Stimulated activated naive CD8-positive, alpha-beta T cell treated with anti-CD3 and anti-CD28 coated beads, Interleukin-15, Interleukin-2, amounts not matched to agents 100 U/mL and 50 U/mL, for 24 hours (primary cell): ENCODE measurements at regions not wholly inside any gene's neighbourhood (a gene's known extent, or its start where the extent isn't known, plus 50 kb on each side); places are given as distances from the start of the nearest gene placed in this dataset.
"Not testable (repeated sequence)": the region's sequence is repeated elsewhere in the genome, so short reads cannot be mapped to it uniquely, and the experiment has no call there.

Experiments used
- ATAC-seq: fragments of 150-1000 bp; cut with Tn5 transposase; one replicate; pipeline ENCODE4 v1.10.0; 2021
- DNase-seq: peaks from one replicate; pipeline ENCODE4 v3.0.0; 2021

GRCh38 chr15:67918205-67918861 lies 78.5 kb upstream of the RNU6-1 start:
- no peak for DNase-seq
- no peak for ATAC-seq

DNA sequence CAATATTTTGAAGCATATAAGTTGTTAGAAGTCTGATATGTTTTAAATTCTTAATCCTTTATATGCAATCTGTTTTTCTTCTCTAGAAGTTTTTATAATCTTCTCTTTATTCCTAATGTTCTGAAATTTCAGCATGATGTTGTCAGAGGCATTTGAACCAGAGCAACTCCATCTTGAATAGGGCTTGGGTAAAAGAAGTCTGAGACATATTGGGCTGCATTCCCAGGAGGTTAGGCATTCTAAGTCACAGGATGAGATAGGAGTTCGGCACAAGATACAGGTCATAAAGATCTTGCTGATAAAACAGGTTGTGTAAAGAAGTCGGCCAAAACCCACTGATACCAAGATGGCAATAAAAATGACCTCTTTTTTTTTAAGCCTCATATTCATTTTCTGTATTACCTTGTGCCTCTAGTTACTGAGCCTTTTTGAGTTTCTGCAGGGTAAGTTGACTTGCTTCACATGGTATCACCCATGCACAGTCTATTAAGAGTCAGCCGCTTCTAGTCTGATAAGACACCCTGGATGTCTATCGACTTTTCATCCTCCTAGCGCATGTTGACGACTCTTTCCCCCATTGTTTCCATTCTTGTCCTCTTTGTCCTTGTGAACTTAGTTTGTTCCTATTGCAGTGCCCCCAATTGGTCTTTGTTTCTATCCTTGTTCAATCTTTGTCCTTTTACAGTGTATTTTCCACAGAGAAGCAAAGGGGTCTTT lies 80.8 kb upstream of the RNU6-1 start:
- no peak for DNase-seq

DNA sequence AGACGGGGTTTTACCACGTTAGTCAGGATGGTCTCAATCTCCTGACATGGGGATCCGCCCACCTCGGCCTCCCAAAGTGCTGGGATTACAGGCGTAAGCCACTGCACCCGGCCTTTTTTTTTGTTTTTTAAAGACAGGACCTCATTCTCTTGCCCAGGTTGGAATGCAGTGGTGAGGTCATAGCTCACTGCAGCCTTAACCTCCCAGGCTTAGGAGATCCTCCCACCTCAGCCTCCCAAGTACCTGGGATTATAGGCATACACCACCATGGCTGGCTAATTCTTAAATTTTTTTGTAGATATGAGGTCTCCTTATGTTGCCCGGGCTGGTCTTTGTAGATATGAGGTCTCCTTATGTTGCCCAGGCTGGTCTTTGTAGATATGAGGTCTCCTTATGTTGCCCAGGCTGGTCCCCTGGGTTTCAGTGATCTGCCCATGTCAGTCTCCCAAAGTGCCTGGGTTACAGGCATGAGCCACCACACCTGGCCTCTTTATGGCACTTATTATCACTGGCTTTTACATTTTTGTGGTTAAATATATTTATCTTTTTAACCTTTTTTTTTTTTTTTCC lies 82.3 kb upstream of the RNU6-1 start:
- DNase-seq (no peak), ATAC-seq (no peak)

More for the DNA sequence above, 80.8 kb upstream of the RNU6-1 start:
- ATAC-seq: no peak

DNA sequence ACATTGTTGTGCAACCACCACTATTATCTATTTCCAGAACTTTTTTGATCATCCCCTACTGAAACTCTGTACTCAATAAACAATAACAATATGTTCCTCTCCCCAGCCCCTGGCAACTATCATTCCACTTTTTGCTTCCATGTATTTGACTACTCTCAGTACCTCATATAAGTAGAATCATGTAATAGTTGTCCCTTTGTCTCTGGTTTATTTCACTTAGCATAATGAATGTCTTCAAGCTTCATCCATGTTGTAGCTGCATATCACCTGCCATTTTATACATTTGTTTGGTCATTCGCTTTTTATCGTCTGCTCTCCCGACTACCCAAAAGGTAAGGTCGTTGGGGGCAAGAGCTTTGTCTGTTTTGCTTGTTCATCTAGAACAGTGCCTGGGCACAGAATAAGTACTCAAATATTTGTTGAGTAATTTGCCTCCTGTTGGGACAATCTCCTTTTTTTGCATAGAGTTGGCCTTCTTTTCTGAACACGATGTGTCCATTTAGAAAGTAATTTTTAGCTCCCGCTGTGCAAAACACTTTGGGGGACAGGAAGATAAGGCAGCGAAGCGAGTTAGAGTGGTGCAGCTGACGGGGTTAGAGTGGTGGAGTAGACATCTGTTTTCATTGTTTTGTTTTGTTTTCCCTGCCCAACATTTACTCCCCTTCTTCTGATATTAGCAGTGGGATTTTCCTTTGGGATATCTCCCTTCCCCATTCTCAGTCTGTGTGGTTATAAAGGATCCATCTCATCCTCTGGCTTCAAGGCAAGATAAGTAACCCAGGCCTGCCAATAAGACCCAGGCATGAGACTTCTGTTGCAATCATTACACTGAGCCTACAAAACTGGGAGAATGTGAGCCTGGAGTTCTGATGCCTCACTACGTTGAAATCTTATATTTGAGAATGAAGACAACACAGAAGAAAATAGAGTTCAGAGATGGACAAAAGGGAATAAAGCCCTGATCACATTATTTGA lies 83.4 kb upstream of the RNU6-1 start:
- DNase-seq (no peak), ATAC-seq (no peak)

- no peak for DNase-seq
- no peak for ATAC-seq
These were observed 84.6 kb upstream of the RNU6-1 start for GRCh38 chr15:67924359-67924974.

DNA sequence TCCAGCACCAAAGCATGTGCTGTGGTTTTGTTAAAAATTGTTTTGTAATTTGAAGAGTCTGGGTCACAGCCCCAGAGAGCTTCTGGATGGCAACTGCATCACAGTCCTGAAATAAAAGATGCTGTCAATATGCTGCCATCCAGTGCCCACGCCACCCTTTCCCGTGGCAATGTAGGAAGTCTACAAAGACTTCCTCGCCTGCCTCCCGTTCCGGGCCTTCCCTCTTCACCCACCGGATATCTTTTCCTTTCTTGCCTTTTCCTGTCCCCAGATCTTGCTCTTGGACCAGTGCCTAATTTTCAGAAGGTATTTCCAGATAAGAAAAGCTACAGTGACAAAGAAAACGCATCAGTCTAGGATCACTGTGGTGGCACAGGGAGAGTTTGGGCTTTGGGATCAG lies 85.3 kb upstream of the RNU6-1 start:
- no peak for ATAC-seq
- DNase-seq: no peak

- no peak for ATAC-seq
These were observed 87.8 kb upstream of the RNU6-1 start for GRCh38 chr15:67927501-67928168.

GRCh38 chr15:67928666-67929065 lies 88.8 kb upstream of the RNU6-1 start:
- no peak for ATAC-seq
- DNase-seq: no peak

More at GRCh38 chr15:67927501-67928168, 87.8 kb upstream of the RNU6-1 start:
- no peak for DNase-seq

GRCh38 chr15:67930720-67931119 lies 90.9 kb upstream of the RNU6-1 start:
- ATAC-seq (no peak), DNase-seq (no peak)

- no peak for DNase-seq
- no peak for ATAC-seq
These were observed 92.0 kb upstream of the RNU6-1 start for GRCh38 chr15:67931861-67932260.

DNA sequence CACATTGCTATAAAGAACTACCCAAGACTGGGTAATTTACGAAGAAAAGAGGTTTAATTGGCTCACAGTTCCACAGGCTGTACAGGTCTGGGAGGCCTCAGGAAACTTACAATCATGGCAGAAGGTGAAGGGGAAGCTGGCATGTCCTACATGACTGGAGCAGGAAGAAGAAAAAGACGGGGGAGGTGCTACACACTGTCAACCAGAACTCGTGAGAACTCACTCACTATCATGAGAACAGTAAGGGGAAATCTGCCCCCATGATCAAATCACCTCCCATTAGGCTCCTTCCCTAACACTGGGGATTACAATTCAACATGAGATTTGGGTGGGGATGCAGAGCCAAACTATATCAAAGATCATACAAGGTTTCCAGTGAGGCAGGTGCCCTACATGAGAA lies 94.3 kb upstream of the RNU6-1 start:
- not testable (repeated sequence) for DNase-seq

DNA sequence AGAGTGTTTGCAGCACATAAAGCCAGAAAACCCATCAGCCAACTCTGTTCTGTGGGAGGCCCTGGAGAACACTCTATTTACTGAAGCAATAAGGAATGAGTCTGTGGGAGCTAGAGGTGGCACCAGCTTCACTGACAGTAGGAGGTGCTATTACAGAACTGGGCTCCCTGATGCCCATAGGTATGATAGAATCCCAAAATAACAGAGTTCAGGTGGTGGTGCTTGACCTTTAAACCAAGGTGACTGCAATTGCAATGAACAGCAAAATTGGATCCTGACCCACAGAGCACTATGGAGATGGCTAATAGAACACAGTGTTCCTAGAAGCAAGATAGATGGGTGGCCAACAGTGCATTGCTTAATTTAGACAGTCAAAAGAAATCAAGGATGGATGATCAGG lies 95.4 kb upstream of the RNU6-1 start:
- DNase-seq (no peak), ATAC-seq (no peak)

More for the DNA sequence above, 94.3 kb upstream of the RNU6-1 start:
- ATAC-seq: not testable (repeated sequence)

- DNase-seq (no peak), ATAC-seq (no peak)
These were observed 96.4 kb upstream of the RNU6-1 start for GRCh38 chr15:67936258-67936657.

GRCh38 chr15:67937153-67937761 lies 97.4 kb upstream of the RNU6-1 start:
- ATAC-seq: no peak
- no peak for DNase-seq

- DNase-seq, ATAC-seq: not testable (repeated sequence)
These were observed 99.3 kb upstream of the RNU6-1 start for GRCh38 chr15:67939179-67939578.

GRCh38 chr15:67939588-67940323 lies 99.9 kb upstream of the RNU6-1 start:
- DNase-seq, ATAC-seq: not testable (repeated sequence)

- DNase-seq: no peak
- no peak for ATAC-seq
These were observed 100.5 kb upstream of the RNU6-1 start for GRCh38 chr15:67940324-67940719.

GRCh38 chr15:67941648-67942310 lies 101.9 kb upstream of the RNU6-1 start:
- no peak for ATAC-seq
- no peak for DNase-seq

DNA sequence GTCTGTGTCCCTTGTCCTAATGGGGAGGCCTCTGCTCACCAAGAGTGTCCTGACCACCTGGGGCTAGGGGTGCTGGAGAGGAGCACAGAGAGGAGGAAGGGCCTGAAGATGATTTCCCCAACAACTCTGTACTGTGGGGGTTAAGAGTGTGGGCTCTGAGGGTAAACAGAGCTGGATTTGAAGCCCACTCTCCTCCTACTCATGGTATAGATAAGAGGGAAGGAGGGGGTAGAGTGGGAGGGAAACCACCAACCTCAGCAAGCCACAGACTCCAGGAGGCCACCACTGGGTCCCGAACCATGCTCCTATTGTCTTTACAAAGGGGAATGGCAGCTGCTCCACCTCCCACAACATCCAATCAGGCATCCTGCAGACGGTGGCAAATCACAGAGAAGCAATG lies 103.6 kb upstream of the RNU6-1 start:
- no peak for ATAC-seq
- DNase-seq: no peak
